Testis (tissue), 2 donors: ENCODE measurements at regions not wholly inside any gene's neighbourhood (a gene's known extent, or its start where the extent isn't known, plus 50 kb on each side); places are given as distances from the start of the nearest gene placed in this dataset.

Source experiments
- CTCF ChIP-seq, 3 experiments: fragments of 450-650 bp in 2 of 3; fragments of 200-600 bp in 1 of 3; sonication (generic) in 1 of 3; IDR thresholded peaks; one replicate each; pipeline ENCODE4 v1.5.1; 2016 to 2019; ENCODE audit warnings: antibody characterized with exemption in 3 of 3, mild to moderate bottlenecking in 2 of 3, moderate library complexity in 1 of 3
- POLR2A ChIP-seq: fragments of 450-650 bp; IDR thresholded peaks from one replicate; pipeline ENCODE4 v1.6.1; 2017; ENCODE audit warnings: antibody characterized with exemption, mild to moderate bottlenecking, moderate library complexity

GRCh38 chr13:70386919-70387318 lies 278.7 kb upstream of the KLHL1 start:
- TF ChIP-seq CTCF (IDR thresholded peaks at IDR 0.05) (no peak), POLR2A (no peak)
